ENCODE measurements at regions not wholly inside any gene's neighbourhood (a gene's known extent, or its start where the extent isn't known, plus 50 kb on each side); places are given as distances from the start of the nearest gene placed in this dataset.

DNA sequence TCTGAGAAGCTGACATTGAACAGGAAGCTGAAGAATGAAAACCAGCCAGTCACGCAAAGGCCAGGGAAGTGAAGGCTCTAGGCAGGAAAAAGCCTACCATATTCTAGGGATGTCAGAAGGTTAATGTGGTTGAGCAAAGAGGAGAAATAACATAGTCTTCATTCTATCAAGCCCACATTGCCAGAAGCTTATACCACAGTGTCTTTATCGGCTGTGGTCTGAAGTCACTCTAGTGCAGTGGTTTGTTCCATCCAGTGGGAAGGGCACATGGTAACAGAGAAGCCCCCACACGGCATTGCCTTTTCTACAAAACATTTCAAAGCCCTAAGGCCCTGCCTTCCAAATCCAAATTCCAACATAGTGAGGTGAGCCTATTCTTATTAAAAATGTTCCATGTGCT, 311.3 kb downstream of the TNS1 start:
- no peak for DNase-seq (ENCODE audit: low read depth in 1 of 2, low spot score in 1 of 2)

DNA sequence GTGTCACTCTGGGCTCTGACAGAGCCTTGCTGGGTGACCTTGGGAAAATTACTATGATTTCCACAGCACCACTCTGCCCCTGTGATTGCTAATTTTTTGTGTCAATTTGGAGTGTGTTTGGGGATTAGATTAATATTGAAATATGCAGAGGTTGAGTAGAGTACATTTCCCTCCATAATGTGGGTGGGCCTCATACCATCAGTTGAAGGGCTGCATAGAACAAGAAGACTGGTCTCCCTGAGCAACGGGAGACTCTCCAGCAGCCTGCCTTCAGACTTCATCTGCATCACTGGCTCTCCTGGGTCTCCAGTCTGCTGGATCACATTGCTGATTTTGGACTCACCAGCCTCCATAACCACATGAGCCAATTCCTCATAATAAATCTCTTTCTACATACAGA, 313.7 kb downstream of the TNS1 start:
- no peak for DNase-seq (ENCODE audit: low read depth in 1 of 2, low spot score in 1 of 2)

DNA sequence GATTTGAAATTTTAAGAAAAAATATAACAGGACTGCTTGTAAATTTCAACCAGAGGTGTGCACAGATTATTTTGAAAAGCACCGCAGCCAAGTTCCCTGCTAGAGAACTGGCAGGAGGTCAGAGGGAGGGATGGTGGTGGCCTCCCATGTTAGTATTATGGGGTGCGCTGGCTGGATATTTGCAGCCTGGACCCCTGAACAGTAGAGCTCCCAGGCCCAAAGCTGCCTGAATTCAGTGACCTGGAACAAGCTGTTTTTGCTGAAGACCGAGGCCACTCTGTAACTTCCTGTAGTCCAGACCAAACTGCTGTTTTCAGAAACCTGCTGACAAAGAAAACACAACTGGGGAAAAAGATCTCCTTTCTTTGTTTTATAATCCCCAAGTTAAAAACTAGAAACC, 314.3 kb downstream of the TNS1 start:
- no peak for DNase-seq (ENCODE audit: low read depth in 1 of 2, low spot score in 1 of 2)

DNA sequence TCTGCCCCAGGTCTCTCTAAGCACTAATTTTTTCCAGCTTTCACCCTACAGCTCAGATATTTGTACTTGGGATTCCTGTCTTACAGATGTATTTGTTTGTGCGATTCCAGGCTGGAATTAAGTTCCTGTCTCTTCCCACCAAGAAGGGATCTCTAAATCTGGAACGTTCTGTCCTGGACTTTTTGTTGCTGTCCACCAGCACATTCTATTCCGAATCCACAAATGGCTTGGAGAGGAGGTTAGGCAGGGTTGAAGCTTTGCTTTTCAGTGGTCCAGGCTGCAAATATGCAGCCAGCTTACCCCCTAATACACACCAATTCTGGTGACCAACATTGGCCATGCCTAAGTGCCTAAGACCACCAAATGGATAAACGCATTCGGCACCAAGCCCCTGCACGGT, 315.0 kb downstream of the TNS1 start:
- DNase-seq (ENCODE audit: low read depth in 1 of 2, low spot score in 1 of 2): no peak

DNA sequence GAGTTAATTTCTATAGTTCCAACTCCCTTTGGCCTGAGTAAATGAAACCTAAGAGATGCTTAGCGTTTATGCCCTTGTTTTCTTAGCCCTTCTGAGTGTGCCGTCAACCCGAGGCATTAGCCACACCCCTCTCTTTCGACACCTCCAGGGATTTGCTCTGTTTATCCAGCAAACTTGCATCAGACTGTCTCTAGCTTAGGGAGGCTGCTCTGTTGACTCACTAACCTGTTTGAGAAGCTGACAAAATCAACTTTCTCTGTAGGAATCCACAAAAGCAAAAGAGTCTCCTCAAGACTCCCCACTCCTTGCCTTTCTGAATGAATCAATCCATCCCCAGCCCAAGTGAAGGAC, 317.6 kb downstream of the TNS1 start:
- no peak for DNase-seq (ENCODE audit: low read depth in 1 of 2, low spot score in 1 of 2)

DNA sequence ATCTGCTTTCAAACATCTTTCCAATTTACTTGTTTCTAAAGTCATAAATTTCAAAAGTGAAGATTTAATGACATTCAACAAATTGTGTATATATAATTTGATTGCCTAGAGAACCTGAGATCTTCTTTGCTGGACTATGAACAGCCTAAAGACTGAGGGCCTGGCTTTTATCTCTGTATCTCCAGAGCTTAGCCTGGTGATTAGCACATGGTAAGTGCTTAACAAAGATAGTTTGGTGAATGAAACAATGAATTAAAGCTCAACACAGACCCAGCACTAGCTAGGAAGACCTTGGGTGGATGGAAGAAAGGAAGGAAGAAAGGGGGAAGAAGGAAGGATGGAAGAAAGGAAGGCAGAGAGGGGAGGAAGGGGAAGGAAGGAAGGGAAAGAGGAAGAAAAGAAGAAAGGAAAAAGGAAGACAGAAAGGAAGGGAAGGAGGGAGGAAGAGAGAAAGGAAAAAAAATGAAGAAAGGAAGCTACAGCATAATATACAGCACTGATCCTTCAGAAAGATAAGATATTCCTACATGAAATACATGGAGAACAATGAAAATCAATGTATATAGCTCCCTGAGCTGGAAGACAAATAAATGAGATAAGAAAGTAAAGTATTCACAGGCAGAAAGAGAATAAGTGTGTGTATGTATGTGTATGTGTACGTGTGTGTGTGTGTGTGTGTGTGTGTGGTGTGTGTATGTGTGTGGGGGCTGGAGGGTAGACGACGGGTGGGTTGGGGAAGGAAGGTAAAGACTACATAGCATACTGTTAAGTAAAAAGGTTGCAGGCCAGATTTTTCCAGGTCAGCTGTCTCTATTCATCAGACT, 318.2 kb downstream of the TNS1 start:
- no peak for DNase-seq (ENCODE audit: low read depth in 1 of 2, low spot score in 1 of 2)

DNA sequence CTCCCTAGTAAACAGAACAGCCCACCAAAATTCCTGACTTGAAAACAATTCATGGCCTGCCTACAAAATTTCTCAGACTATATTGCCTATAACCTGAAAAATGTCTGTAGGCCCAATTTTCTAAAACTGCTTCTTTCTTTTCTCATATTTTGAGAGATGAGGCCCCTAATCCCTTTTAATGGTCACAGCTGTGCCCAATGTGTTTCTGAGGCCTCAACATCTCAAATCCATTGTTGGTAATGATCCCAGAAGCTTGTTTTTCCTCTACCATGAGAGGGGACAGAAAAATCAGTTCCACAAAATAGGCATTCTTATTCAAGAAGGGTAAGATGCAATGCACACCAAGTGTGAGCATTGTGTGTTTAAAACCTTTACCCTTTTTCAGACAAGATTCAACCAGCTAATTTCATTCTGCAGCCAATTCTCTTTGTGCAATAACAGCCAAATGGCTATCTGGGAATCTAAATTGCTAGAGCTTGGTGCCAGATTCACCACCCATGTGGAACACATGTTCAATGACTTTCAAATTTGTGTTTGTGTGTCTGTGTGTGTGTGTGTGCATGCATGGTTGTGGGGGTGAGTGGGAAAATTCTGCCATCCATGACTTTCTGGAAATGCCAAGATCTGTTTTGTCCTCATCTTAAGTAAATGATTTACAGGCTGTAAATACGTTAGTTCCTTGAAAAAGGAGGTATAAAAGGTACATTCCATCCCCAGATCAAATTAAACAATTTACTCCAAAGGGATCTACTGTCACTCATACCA, 319.5 kb downstream of the TNS1 start:
- DNase-seq (ENCODE audit: low read depth in 1 of 2, low spot score in 1 of 2): no peak

DNA sequence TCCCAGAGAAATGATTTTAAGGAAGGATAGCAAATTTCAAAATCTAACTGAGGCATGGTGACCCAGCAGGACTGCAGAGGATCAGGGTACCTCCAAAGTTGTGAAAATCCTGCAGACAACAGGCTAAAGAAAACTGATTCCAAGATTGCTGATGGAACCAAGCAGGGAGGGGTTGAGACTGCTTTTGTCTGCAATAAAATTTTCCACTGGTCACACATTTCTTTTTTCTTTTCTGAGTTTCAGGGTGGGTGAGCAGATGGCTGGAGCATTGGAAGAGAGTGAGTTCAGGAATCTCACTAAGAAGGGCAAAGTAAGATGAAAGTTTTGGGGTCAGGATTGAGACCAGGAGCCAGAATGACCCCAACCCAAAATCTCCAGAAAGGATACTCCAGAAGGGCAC, 321.0 kb downstream of the TNS1 start:
- DNase-seq (ENCODE audit: low read depth in 1 of 2, low spot score in 1 of 2): no peak

DNA sequence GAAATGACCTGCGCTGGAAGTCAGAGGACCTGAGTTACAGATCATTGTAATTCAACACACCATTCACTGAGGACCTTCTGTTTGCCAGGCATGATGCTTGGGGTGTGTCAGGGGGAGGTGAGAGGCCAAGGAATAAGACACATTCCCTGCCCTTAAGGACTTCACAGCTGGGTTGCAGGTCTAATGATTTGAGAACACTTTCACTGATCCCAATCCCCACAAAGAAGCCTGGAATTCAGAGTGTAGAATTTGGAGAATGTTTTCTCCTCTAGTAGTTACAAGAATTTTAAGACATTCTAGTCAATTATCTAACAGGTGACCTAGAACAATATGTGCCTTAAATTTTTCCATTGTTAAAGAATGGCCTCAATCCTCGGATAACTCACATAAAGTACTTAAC, 322.4 kb downstream of the TNS1 start:
- no peak for DNase-seq (ENCODE audit: low read depth in 1 of 2, low spot score in 1 of 2)

DNA sequence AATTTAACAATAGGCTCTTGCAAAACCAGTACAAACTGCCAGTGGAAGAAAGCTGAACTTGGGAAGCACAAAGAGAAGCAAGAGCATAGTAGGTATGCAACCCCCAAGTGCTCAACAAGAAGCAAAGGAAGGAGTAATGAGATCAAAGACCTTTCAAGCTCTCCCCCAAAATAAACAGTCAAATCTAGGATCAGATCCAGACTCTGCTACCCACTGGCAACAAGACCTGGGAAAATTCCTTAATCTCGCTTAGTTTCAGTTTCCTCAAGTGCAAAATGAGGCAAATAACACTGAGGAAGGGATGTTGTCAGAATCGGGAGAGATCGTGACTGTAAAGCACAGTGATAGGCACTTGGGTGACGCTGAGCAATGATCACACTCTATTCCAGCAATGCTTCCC, 329.2 kb downstream of the TNS1 start:
- DNase-seq (ENCODE audit: low read depth in 1 of 2, low spot score in 1 of 2): no peak

DNA sequence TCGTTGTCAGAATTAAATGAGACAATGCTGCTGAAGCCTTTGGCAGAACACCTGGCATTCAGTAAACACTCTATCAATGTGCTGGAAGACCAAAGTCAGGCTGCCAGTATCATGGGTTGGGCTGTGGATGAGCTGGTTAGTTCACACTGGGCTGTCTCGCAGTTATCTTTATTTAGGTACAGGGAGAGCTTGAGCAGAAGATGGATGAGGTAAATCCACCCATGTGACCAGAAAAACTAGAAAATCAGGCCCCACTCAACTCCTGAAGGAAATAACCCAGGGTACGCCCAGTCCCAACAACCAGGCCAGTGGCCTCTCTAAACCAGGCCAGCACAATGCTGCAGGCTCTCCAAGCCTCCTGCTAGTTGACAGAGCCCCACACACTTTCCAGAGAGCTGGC, 330.3 kb downstream of the TNS1 start:
- no peak for DNase-seq (ENCODE audit: low read depth in 1 of 2, low spot score in 1 of 2)

DNA sequence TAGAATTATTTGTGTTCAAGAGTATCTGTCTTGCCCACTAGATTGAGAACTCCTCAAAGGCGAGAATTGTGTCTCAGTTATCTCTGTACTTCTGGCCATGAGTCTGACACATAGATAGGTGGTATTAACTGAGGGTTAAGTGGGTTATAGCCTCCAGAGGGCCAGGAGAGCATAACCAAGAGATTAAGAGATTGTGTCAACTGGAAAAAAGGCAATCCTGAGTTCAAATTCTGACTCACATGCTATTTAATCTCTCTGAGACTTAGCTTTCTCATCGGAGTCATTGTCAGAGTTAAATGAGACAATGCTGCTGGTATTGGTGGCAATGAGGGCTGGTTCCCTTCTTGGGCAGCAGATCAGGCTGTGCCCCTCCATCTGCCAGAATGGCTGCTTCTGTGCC, 330.9 kb downstream of the TNS1 start:
- DNase-seq (ENCODE audit: low read depth in 1 of 2, low spot score in 1 of 2): no peak

DNA sequence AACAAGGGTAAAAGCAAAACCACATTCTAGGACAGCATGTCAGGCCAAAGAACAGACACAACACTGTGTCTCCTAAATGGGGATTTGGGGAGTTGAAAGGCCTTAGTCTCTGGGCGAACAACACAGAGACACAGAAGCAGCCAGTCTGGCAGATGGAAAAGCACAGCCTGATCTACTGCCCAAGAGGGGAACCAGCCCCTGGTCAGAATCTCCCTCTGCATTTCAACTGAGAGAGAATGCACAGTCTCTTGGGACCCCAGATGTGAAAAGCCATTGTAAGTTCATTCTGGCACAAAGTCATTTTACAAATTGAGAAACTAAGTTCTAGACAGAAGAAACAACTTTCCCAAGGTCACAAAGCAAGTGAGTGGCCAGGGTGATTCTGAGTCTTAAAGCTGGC, 331.7 kb downstream of the TNS1 start:
- no peak for DNase-seq (ENCODE audit: low read depth in 1 of 2, low spot score in 1 of 2)

DNA sequence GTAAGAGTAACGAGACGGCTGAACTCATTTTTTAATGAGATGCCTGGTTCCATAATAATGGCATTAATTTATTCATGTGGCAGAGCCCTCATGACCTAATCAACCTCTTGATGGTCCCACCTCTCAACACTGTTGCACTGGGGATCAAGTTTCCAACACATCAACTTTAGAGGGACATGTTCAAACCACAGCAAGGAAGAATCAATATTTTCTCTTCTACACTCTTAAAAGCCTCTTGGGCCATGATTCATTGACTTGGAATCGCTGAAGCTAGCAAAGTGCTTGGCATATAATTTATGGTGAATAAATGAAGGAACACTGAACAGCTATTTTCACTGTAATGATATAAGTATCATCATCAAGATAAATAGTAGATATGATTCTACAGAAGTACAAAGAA, 333.0 kb downstream of the TNS1 start:
- DNase-seq (ENCODE audit: low read depth in 1 of 2, low spot score in 1 of 2): no peak

DNA sequence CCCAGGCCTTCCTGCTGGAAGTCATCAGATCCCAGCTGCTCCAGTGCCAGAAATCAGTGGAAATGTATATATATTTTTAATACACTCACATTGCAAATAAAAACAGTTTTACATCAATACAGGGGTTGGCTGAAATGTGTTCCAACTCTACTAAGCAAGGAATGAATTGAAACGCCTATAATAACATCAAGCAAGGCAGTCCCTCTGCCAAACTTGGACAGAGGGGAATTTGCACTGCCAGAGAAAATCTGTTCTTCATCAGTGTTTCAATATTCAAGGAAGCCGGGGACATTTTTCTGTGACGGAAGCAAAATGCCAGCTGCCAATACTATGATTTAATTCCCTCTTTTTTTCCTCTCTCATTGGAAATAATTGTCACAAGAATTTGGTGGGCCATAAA, 335.3 kb downstream of the TNS1 start:
- DNase-seq (ENCODE audit: low read depth in 1 of 2, low spot score in 1 of 2): no peak

DNA sequence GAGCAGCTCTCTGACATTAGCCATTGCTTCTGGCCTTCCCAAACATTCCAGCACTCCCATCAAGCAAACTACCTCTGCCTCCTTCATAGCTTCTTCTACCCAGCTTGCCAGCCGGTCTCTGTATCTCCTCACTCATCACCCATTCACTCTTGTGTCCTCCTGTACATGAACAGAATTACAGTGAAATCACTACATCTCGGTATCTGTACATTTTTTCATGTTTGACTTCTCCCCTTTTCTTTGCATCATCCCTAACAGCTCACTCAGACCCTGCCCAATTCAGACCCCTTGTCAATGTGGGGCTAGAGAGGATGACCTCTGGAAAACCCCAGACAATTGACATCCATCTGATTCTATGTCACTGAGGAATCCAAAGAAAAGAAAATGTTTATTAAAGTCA, 335.8 kb downstream of the TNS1 start:
- no peak for DNase-seq (ENCODE audit: low read depth in 1 of 2, low spot score in 1 of 2)

DNA sequence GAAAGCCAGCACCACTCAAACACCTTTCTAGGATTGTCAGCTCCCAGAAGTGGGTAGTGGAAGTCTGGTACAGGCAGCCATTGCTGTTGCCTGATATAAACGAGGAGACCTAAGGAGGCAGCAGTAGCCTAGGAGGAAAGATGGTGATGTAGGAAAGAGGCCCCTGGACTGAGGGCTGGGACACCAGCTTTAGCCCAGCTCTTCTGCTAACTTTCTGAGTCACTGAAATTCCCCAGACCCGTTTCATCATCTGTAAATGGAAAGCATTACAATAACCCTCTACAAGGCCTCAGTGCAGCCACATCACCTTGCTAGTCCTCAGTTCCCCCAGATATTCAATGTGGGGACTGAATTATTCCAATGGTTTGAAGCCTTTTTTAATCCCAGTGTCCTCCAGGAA, 336.5 kb downstream of the TNS1 start:
- DNase-seq (ENCODE audit: low read depth in 1 of 2, low spot score in 1 of 2): no peak

DNA sequence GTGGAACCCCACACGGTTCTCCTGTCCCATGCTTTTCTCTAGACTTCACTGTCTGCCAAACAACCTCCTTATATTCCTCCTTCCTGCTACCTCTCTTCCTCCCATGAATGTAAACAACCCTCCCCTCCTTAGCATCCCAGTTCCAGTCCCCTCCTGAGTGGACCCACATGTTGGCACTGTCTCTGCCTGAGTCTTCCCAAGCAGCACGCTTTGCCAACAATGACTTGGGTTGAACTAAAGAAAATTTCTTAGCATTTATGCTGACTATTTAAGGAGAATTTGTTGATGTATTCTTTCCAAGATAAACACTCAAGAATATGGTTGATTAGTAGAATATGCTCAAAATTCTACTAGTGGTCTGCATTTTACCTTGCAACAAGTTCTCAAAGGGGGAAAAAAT, 338.0 kb downstream of the TNS1 start:
- no peak for DNase-seq (ENCODE audit: low read depth in 1 of 2, low spot score in 1 of 2)

DNA sequence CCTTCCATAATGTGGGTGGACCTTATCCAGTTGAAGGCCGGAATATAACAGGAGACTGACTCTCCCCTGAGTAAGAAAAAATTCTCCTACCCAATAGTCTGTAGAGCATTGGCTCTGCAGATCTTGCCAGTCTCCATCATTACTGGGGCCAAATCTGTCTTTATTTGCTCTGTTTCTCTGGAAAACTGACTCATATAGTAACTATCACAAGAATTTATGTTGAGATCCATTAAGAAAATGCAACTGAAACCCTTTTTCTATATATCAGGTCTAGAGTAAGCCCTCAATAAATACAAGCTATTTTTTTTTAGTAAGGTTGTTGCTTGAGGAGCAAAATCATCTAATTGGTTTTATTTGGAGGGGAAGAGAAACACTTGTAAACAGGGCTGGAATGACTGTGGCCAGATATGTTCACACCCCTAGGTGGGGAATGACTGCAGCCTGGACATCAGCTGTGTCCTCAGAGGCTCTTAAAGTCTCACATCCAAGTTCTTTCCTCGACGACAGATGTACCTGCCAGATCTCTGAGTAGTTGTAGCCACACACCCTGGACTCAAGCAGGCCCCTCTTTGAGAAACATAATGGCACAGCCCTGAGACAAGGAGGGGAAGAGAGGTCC, 339.7 kb downstream of the TNS1 start:
- no peak for DNase-seq (ENCODE audit: low read depth in 1 of 2, low spot score in 1 of 2)

DNA sequence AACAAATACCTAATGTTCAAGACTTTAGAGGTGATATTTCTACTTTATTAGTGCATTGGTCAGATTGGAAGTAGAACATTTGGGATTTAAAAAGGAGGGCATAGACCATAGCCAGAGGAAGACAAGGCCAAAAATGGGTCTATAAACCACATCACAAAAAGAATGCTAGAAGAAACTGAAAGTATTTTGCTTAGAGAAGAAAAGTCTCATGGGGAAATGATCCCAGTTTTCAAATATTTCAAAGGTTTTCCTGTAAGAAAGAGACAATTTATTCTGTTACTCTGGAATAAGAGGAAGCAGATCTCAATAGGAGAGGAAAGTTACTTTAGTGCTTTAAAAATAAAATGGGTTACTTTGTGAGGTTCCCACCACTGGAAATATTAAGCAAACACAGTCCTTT, 341.4 kb downstream of the TNS1 start:
- no peak for DNase-seq (ENCODE audit: low read depth in 1 of 2, low spot score in 1 of 2)

DNA sequence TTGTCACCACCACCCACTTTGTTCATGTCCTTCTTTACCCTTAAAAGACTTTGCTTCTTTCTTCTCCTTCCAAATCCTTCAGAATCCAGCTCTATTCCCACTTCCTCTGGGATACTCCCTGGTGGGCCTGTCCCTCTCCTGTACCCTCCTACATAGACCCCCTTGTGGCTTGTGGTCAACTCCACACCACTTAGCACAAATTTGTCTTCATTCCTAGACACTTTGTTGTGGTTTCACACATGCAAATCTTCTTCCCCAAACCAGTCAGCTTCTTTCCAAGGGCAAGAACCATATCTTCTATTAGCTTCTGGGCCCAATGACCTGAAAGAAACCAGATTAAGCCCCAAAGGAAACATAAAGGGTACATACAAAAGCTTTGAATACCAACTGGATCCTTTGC, 342.4 kb downstream of the TNS1 start:
- no peak for DNase-seq (ENCODE audit: low read depth in 1 of 2, low spot score in 1 of 2)

DNA sequence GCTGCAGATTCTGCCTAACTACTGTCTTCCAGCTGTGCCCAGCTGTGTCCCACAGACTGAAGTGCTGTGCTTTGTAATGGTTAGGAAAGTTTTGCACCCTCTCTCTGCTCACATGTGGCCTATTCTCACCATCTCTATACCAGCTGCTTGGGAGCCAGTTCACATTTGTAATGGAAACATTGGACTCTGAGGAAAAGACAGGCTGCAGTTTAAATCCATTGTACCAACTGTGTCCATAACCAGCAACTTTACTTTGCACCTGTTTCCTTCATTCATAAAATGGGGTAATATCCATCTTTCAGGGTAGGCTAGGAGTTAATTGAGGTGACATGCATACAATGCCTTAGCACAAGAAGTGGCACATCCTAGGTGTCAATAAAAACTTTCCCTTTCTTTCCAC, 344.0 kb downstream of the TNS1 start:
- no peak for DNase-seq (ENCODE audit: low read depth in 1 of 2, low spot score in 1 of 2)

DNA sequence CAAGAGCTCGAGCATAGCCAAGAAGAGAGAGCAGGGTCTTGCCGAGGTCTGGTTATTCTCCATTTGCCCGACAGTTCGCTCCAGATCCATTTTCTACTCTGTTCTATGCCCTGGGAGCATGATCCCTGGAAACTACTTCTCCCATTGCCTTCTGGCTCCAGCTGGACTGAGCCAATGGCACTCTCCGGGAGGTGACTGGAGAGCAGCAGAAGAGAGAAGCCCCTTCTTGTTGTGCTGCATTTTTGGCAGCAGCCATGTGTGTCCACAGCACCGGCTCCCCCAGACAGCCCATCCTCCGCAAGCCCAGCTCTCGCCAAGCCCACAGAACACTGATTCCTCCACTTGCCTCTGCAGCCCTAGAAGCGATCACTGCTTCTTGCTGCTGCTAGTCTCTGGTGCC, 345.5 kb downstream of the TNS1 start:
- no peak for DNase-seq (ENCODE audit: low read depth in 1 of 2, low spot score in 1 of 2)

All from activated CD4-positive, alpha-beta T cell treated with anti-CD3 and anti-CD28 coated beads, Interleukin-2, amount 50 U/mL, for 24 hours (primary cell).